Vagina (tissue), 2 donors: ENCODE measurements at regions not wholly inside any gene's neighbourhood (a gene's known extent, or its start where the extent isn't known, plus 50 kb on each side); places are given as distances from the start of the nearest gene placed in this dataset.

Experiments used
- DNase-seq, 2 donors: peaks; one replicate each; pipeline ENCODE4 v3.0.0-alpha.2; 2017; ENCODE audit errors: extremely low spot score in 2 of 2
- H3K27ac ChIP-seq: fragments of 200-600 bp; sonication (generic); one replicate; pipeline ENCODE4 v1.5.1; 2019
- H3K27me3 ChIP-seq: fragments of 200-600 bp; sonication (generic); one replicate; pipeline ENCODE4 v1.5.1; 2019
- H3K36me3 ChIP-seq, 2 donors: fragments of 200-600 bp; sonication (generic); one replicate each; pipeline ENCODE4 v1.5.1; 2017 to 2019
- H3K4me1 ChIP-seq: fragments of 200-600 bp; sonication (generic); one replicate; pipeline ENCODE4 v1.5.1; 2019
- H3K4me3 ChIP-seq, 2 donors: fragments of 200-600 bp; sonication (generic); 1 replicate in 1 of 2; 2 replicates in 1 of 2; pipeline ENCODE4 v1.5.1; 2016 to 2019
- H3K9me3 ChIP-seq: fragments of 200-600 bp; sonication (generic); one replicate; pipeline ENCODE4 v1.5.1; 2019
- CTCF ChIP-seq, 3 experiments: fragments of 450-650 bp in 2 of 3; fragments of 200-600 bp in 1 of 3; sonication (generic) in 1 of 3; IDR thresholded peaks; one replicate each; pipeline ENCODE4 v1.5.1; 2017 to 2019; ENCODE audit warnings: antibody characterized with exemption in 3 of 3, mild to moderate bottlenecking in 2 of 3, moderate library complexity in 2 of 3
- POLR2A ChIP-seq, 2 donors: fragments of 450-650 bp; IDR thresholded peaks; one replicate each; pipeline ENCODE4 v1.6.1; 2017; ENCODE audit warnings: antibody characterized with exemption in 2 of 2, mild to moderate bottlenecking in 2 of 2, moderate library complexity in 2 of 2
- POLR2AphosphoS5 ChIP-seq, 2 donors: sonication (generic); formaldehyde crosslinking; IDR thresholded peaks; one replicate each; pipeline ENCODE4 v1.9.0; 2017; ENCODE audit warnings: antibody characterized with exemption in 2 of 2, mild to moderate bottlenecking in 2 of 2, low read depth in 1 of 2; ENCODE audit not compliant: insufficient read depth in 1 of 2
- intact Hi-C: fragments of 100-400 bp; cut with DNase I; formaldehyde crosslinking; loops from one replicate; pipeline ENCODE4 v1.15.1; 2023

DNA sequence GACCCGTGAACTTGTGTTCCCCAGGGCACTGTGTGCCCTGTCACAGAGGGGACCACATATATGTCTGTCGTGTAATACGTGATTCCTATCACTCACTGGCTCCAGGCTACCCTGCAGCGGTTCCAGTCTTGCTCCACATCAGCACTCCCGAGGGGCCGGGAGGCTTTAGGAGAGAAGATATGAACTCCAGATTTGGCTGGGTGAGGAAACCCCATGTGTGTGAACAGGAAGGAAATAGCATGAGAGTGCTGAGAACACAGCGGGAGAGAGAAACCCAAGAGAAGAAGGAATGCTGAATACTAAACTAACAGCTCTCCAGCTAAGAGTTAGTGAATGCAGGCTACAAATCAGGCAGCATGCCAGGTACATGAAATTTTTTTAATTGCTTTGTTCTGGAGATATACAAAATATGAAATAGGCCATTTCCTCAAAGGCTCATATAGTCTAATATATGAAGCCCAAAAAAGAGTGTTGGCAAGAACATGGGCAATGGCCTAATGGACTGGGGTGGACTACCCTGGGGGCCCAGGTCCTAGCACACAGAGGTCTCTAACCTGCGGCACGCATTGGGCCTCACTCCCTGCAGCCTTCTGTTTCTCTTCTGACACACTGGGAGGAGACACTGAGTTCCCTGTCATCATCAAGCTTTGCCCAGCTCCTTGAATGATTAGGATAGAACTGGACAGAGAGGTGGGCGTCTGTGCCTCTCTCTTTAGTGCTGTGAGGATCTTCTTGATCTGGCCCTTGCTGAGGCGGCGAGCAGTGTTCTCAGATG lies 372.8 kb upstream of the RAB6C start:
- Histone ChIP-seq H3K36me3 (no peaks in the 10 kb centered on the region), H3K27ac (no peak overlapping the region), H3K9me3 (no peaks in the 10 kb centered on the region), H3K27me3 (no peaks in the 10 kb centered on the region), H3K4me3 (no peak overlapping the region), H3K4me1 (no peaks in the 10 kb centered on the region)
- DNase-seq: no peak
- TF ChIP-seq CTCF (IDR thresholded peaks at IDR 0.05): no peak
- no peak for TF ChIP-seq POLR2A (IDR thresholded peaks at IDR 0.05)
- TF ChIP-seq POLR2AphosphoS5 (IDR thresholded peaks at IDR 0.05; ENCODE audit: insufficient read depth in 1 of 2, low read depth in 1 of 2): no peak
- intact Hi-C loops: no loop called here

DNA sequence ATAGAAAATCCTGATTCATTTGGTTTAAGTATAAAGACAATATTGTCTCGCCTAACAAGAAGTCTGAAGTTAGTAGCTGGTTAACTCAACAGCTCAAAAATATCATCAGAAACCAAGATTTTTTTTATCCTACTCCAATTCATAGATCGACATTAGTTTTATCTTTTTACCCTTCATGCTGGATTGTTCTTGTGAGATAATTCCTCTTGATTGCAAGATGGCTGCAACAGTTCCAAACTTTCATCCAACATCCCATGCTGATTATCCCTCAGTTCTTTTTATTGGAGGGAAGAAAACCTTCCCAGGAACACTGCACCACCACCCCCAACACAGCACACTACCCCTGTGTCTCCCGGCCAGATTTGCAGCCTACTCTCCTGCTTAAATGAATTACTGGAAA lies 370.2 kb upstream of the RAB6C start:
- TF ChIP-seq POLR2AphosphoS5 (IDR thresholded peaks at IDR 0.05; ENCODE audit: insufficient read depth in 1 of 2, low read depth in 1 of 2): no peak
- no peak for TF ChIP-seq POLR2A (IDR thresholded peaks at IDR 0.05)
- TF ChIP-seq CTCF (IDR thresholded peaks at IDR 0.05): no peak
- no peak for DNase-seq
- intact Hi-C loops: no loop called here
- H3K9me3 ChIP-seq: no peaks in the 10 kb centered on the region
- H3K4me3 ChIP-seq: no peak overlapping the region
- no peaks in the 10 kb centered on the region for H3K27me3 ChIP-seq
- H3K27ac ChIP-seq: no peak overlapping the region
- H3K36me3 ChIP-seq: no peaks in the 10 kb centered on the region
- no peaks in the 10 kb centered on the region for H3K4me1 ChIP-seq

GRCh38 chr2:129610766-129611165 lies 368.7 kb upstream of the RAB6C start:
- H3K27ac ChIP-seq: no peak overlapping the region
- TF ChIP-seq POLR2A (IDR thresholded peaks at IDR 0.05) (no peak), POLR2AphosphoS5 (IDR thresholded peaks at IDR 0.05; ENCODE audit: insufficient read depth in 1 of 2, low read depth in 1 of 2) (no peak), CTCF (IDR thresholded peaks at IDR 0.05) (no peak)
- no peaks in the 10 kb centered on the region for H3K9me3 ChIP-seq
- no peaks in the 10 kb centered on the region for H3K27me3 ChIP-seq
- intact Hi-C loops: no loop called here
- H3K4me1 ChIP-seq: no peaks in the 10 kb centered on the region
- DNase-seq: no peak
- no peak overlapping the region for H3K4me3 ChIP-seq
- no peaks in the 10 kb centered on the region for H3K36me3 ChIP-seq

GRCh38 chr2:129611471-129611870 lies 368.0 kb upstream of the RAB6C start:
- DNase-seq: no peak
- H3K4me3 ChIP-seq: no peak overlapping the region
- H3K36me3 ChIP-seq: no peaks in the 10 kb centered on the region
- H3K4me1 ChIP-seq: no peaks in the 10 kb centered on the region
- H3K9me3 ChIP-seq: no peaks in the 10 kb centered on the region
- intact Hi-C loops: no loop called here
- no peaks in the 10 kb centered on the region for H3K27me3 ChIP-seq
- no peak for TF ChIP-seq CTCF (IDR thresholded peaks at IDR 0.05)
- no peak for TF ChIP-seq POLR2AphosphoS5 (IDR thresholded peaks at IDR 0.05; ENCODE audit: insufficient read depth in 1 of 2, low read depth in 1 of 2)
- no peak for TF ChIP-seq POLR2A (IDR thresholded peaks at IDR 0.05)
- no peak overlapping the region for H3K27ac ChIP-seq

DNA sequence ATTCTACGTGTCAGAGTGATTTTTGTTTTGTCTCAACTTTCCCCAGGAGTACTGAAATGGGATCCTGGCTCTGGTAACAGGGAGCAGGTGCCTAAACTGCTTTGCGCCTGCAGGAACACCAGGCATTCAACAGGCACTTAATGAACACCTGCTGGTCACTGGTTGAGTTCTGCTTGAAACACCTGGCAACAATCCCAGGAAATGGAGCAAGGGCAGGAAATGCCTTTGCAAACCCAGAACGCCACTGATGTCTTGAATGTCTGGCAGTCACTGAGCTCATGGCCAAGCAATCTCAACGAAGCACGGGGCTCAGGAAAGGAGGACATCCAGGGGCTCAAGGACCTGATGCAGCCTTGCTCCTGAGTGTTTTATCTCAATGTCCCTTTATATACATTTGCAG lies 360.0 kb upstream of the RAB6C start:
- intact Hi-C loops: no loop called here
- no peak for DNase-seq
- Histone ChIP-seq H3K4me3 (no peak overlapping the region), H3K9me3 (no peaks in the 10 kb centered on the region), H3K4me1 (no peaks in the 10 kb centered on the region), H3K27ac (no peak overlapping the region), H3K27me3 (no peaks in the 10 kb centered on the region), H3K36me3 (no peaks in the 10 kb centered on the region)
- no peak for TF ChIP-seq CTCF (IDR thresholded peaks at IDR 0.05)
- no peak for TF ChIP-seq POLR2A (IDR thresholded peaks at IDR 0.05)
- no peak for TF ChIP-seq POLR2AphosphoS5 (IDR thresholded peaks at IDR 0.05; ENCODE audit: insufficient read depth in 1 of 2, low read depth in 1 of 2)
